Keratinocyte (primary cell): ENCODE measurements at regions not wholly inside any gene's neighbourhood (a gene's known extent, or its start where the extent isn't known, plus 50 kb on each side); places are given as distances from the start of the nearest gene placed in this dataset.

Source experiments
- DNase-seq: peaks from one replicate; pipeline ENCODE4 v3.0.0-alpha.2; 2011; ENCODE audit warnings: low read depth, missing footprints, low spot score
- FAIRE-seq: peaks from 2 replicates; lab custom pipeline; 2011; peaks lifted over from hg19 to GRCh38; lab: Jason Lieb, UNC
- H2AFZ ChIP-seq: 2 replicates; pipeline ENCODE4 v1.6.0; 2012; ENCODE audit warnings: low read length, control low read depth, inconsistent platforms; ENCODE audit not compliant: control insufficient read depth
- H3K27ac ChIP-seq: 2 replicates; pipeline ENCODE4 v1.5.1; 2011; ENCODE audit warnings: low read length; ENCODE audit not compliant: control insufficient read depth, insufficient read depth
- H3K27me3 ChIP-seq: 3 replicates; pipeline ENCODE4 v1.6.0; 2011; ENCODE audit warnings: low read length; ENCODE audit not compliant: control insufficient read depth, insufficient read depth; ENCODE audit errors: extremely low read depth
- H3K36me3 ChIP-seq, 2 experiments: 2 replicates in 1 of 2; 3 replicates in 1 of 2; pipeline ENCODE4 v1.5.1; 2011; ENCODE audit warnings: low read length in 2 of 2, mild to moderate bottlenecking in 1 of 2; ENCODE audit not compliant: control insufficient read depth in 2 of 2, insufficient read depth in 2 of 2; ENCODE audit errors: extremely low read depth in 1 of 2
- H3K4me1 ChIP-seq: 3 replicates; pipeline ENCODE4 v1.5.1; 2011; ENCODE audit warnings: low read length; ENCODE audit not compliant: control insufficient read depth, insufficient read depth; ENCODE audit errors: extremely low read depth
- H3K4me2 ChIP-seq: 3 replicates; pipeline ENCODE4 v1.6.0; 2011; ENCODE audit warnings: low read depth, low read length; ENCODE audit not compliant: control insufficient read depth, insufficient read depth; ENCODE audit errors: extremely low read depth
- H3K4me3 ChIP-seq, 3 experiments: fragments of 200-600 bp in 1 of 3; sonication (generic) in 1 of 3; 2 replicates in 2 of 3; 3 replicates in 1 of 3; pipeline ENCODE4 v1.5.1; 2011 to 2016; ENCODE audit warnings: low read length in 3 of 3, mild to moderate bottlenecking in 3 of 3, control low read depth in 2 of 3, inconsistent platforms in 1 of 3, low read depth in 1 of 3, mixed read lengths in 1 of 3, mixed run types in 1 of 3, moderate library complexity in 1 of 3; ENCODE audit not compliant: control insufficient read depth in 2 of 3, insufficient read depth in 2 of 3; ENCODE audit errors: extremely low read depth in 1 of 3
- H3K79me2 ChIP-seq: 2 replicates; pipeline ENCODE4 v1.6.0; 2012; ENCODE audit warnings: low read length; ENCODE audit not compliant: control insufficient read depth, insufficient read depth
- H3K9ac ChIP-seq: 3 replicates; pipeline ENCODE4 v1.6.0; 2011; ENCODE audit warnings: low read length; ENCODE audit not compliant: control insufficient read depth, insufficient read depth; ENCODE audit errors: extremely low read depth
- H3K9me1 ChIP-seq: 3 replicates; pipeline ENCODE4 v1.6.0; 2011; ENCODE audit warnings: low read length; ENCODE audit not compliant: control insufficient read depth, insufficient read depth; ENCODE audit errors: extremely low read depth
- H3K9me3 ChIP-seq: 2 replicates; pipeline ENCODE4 v1.5.1; 2012; ENCODE audit warnings: low read depth, low read length; ENCODE audit not compliant: control insufficient read depth
- H4K20me1 ChIP-seq: 3 replicates; pipeline ENCODE4 v1.6.0; 2011; ENCODE audit warnings: low read length; ENCODE audit not compliant: control insufficient read depth, insufficient read depth; ENCODE audit errors: extremely low read depth
- CTCF ChIP-seq, 3 experiments: IDR thresholded peaks in 1 of 3; conservative IDR thresholded peaks in 1 of 3; optimal IDR thresholded peaks in 1 of 3; 2 replicates in 2 of 3; 3 replicates in 1 of 3; pipeline versions ENCODE3 to v1.5.1; 2011; ENCODE audit warnings: low read length in 3 of 3, mild to moderate bottlenecking in 3 of 3, moderate library complexity in 2 of 3, control low read depth in 1 of 3, inconsistent platforms in 1 of 3; ENCODE audit not compliant: insufficient read depth in 2 of 3; ENCODE audit errors: extremely low read depth in 1 of 3
- EZH2 ChIP-seq: IDR thresholded peaks from one replicate; pipeline ENCODE4 v1.6.1; 2012; ENCODE audit warnings: inconsistent platforms, mild to moderate bottlenecking, low read length, moderate library complexity
- dilution Hi-C: fragments of 300-500 bp; cut with MboI; formaldehyde crosslinking; loops from one replicate; pipeline ENCODE4 v1.7.0; 2020; ENCODE audit warnings: low sequenced_read_pairs; ENCODE audit not compliant: extremely low pct_ligation_motif_present

- Histone ChIP-seq H3K27ac (no peak overlapping the region), H3K79me2 (no peaks in the 10 kb centered on the region), H3K9me1 (no peaks in the 10 kb centered on the region), H3K9me3 (no peaks in the 10 kb centered on the region), H3K9ac (no peak overlapping the region), H4K20me1 (no peaks in the 10 kb centered on the region), H2AFZ (no peak overlapping the region), H3K27me3 (no peaks in the 10 kb centered on the region), H3K36me3 (no peaks in the 10 kb centered on the region), H3K4me3 (no peak overlapping the region), H3K4me1 (no peaks in the 10 kb centered on the region), H3K4me2 (no peak overlapping the region)
- TF ChIP-seq CTCF (optimal IDR thresholded peaks at IDR 0.05 in 1 of 3, IDR thresholded peaks at IDR 0.05 in 1 of 3, conservative IDR thresholded peaks at IDR 0.05 in 1 of 3; ENCODE audit: extremely low read depth in 1 of 3, insufficient read depth in 2 of 3, low read length in 3 of 3) = no peak
- no peak for TF ChIP-seq EZH2
- dilution Hi-C loops = no loop called here
- FAIRE-seq = no peak
- no peak for DNase-seq
Observed at GRCh38 chr6:19059102-19059501, 672.0 kb downstream of the RNF144B start.

GRCh38 chr6:19067165-19067564, 680.0 kb downstream of the RNF144B start:
- TF ChIP-seq CTCF (optimal IDR thresholded peaks at IDR 0.05 in 1 of 3, IDR thresholded peaks at IDR 0.05 in 1 of 3, conservative IDR thresholded peaks at IDR 0.05 in 1 of 3; ENCODE audit: extremely low read depth in 1 of 3, insufficient read depth in 2 of 3, low read length in 3 of 3) = no peak
- TF ChIP-seq EZH2 = no peak
- Histone ChIP-seq H3K9me3 (no peaks in the 10 kb centered on the region), H3K36me3 (no peaks in the 10 kb centered on the region), H3K9ac (no peak overlapping the region), H3K9me1 (no peaks in the 10 kb centered on the region), H3K4me1 (no peaks in the 10 kb centered on the region), H3K79me2 (no peaks in the 10 kb centered on the region), H4K20me1 (no peaks in the 10 kb centered on the region), H3K4me3 (no peak overlapping the region), H3K27ac (no peak overlapping the region), H2AFZ (no peak overlapping the region), H3K27me3 (no peaks in the 10 kb centered on the region), H3K4me2 (no peak overlapping the region)
- no peak for DNase-seq
- dilution Hi-C loops = no loop called here
- FAIRE-seq = no peak
